H9 (cell line): ENCODE measurements at regions not wholly inside any gene's neighbourhood (a gene's known extent, or its start where the extent isn't known, plus 50 kb on each side); places are given as distances from the start of the nearest gene placed in this dataset.

Experiments used
- DNase-seq: peaks from one replicate; pipeline ENCODE4 v3.0.0-alpha.2; 2017
- H2AFZ ChIP-seq: one replicate; pipeline ENCODE4 v1.6.1; 2013; ENCODE audit warnings: mild to moderate bottlenecking, low read length, control low read depth, moderate library complexity
- H2AK5ac ChIP-seq: 2 replicates; pipeline ENCODE4 v1.6.1; 2013; ENCODE audit warnings: low read length, control low read depth, mixed read lengths; ENCODE audit not compliant: insufficient read length
- H2BK120ac ChIP-seq: one replicate; pipeline ENCODE4 v1.6.1; 2013; ENCODE audit warnings: low read depth, mild to moderate bottlenecking, low read length, control low read depth, inconsistent platforms; ENCODE audit not compliant: poor library complexity, severe bottlenecking
- H2BK12ac ChIP-seq: 2 replicates; pipeline ENCODE4 v1.6.1; 2013; ENCODE audit warnings: low read length, control low read depth, mixed read lengths, low read depth; ENCODE audit not compliant: insufficient read length
- H2BK15ac ChIP-seq: 2 replicates; pipeline ENCODE4 v1.6.1; 2013; ENCODE audit warnings: low read depth, low read length, control low read depth
- H2BK20ac ChIP-seq: one replicate; pipeline ENCODE4 v1.6.1; 2013; ENCODE audit warnings: low read depth, mild to moderate bottlenecking, low read length, control low read depth, inconsistent platforms; ENCODE audit not compliant: poor library complexity, severe bottlenecking
- H2BK5ac ChIP-seq: 2 replicates; pipeline ENCODE4 v1.6.1; 2013; ENCODE audit warnings: low read length, control low read depth, mixed read lengths; ENCODE audit not compliant: insufficient read length
- H3K14ac ChIP-seq: 2 replicates; pipeline ENCODE4 v1.6.1; 2013; ENCODE audit warnings: low read length, control low read depth; ENCODE audit not compliant: insufficient read depth
- H3K18ac ChIP-seq: 2 replicates; pipeline ENCODE4 v1.6.1; 2013; ENCODE audit warnings: low read depth, mild to moderate bottlenecking, mixed read lengths, low read length, control low read depth; ENCODE audit not compliant: insufficient read length
- H3K23ac ChIP-seq: 2 replicates; pipeline ENCODE4 v1.6.1; 2013; ENCODE audit warnings: low read length, control low read depth, mixed read lengths, low read depth; ENCODE audit not compliant: insufficient read length
- H3K23me2 ChIP-seq: 2 replicates; pipeline ENCODE4 v1.6.1; 2013; ENCODE audit warnings: low read depth, mild to moderate bottlenecking, mixed read lengths, low read length, control low read depth; ENCODE audit not compliant: insufficient read length, poor library complexity, severe bottlenecking
- H3K27ac ChIP-seq: 2 replicates; pipeline ENCODE4 v1.5.1; 2013; ENCODE audit warnings: low read length, control low read depth, mixed read lengths, low read depth; ENCODE audit not compliant: insufficient read length
- H3K27me3 ChIP-seq: 2 replicates; pipeline ENCODE4 v1.6.1; 2013; ENCODE audit warnings: low read length, control low read depth, inconsistent platforms; ENCODE audit not compliant: insufficient read depth
- H3K4ac ChIP-seq: 2 replicates; pipeline ENCODE4 v1.6.1; 2013; ENCODE audit warnings: low read depth, mild to moderate bottlenecking, control low read depth, inconsistent platforms, low read length, moderate library complexity
- H3K4me1 ChIP-seq: 2 replicates; pipeline ENCODE4 v1.6.1; 2013; ENCODE audit warnings: low read length, control low read depth, inconsistent platforms; ENCODE audit not compliant: insufficient read depth
- H3K4me2 ChIP-seq: 2 replicates; pipeline ENCODE4 v1.6.1; 2013; ENCODE audit warnings: low read length, control low read depth, mixed read lengths; ENCODE audit not compliant: insufficient read length, insufficient read depth
- H3K56ac ChIP-seq: 2 replicates; pipeline ENCODE4 v1.6.1; 2013; ENCODE audit warnings: low read depth, mild to moderate bottlenecking, mixed read lengths, low read length, control low read depth; ENCODE audit not compliant: insufficient read length
- H3K79me1 ChIP-seq: 2 replicates; pipeline ENCODE4 v1.6.1; 2013; ENCODE audit warnings: low read depth, mild to moderate bottlenecking, moderate library complexity, low read length, control low read depth, inconsistent platforms; ENCODE audit not compliant: insufficient read depth, poor library complexity, severe bottlenecking
- H3K79me2 ChIP-seq: 2 replicates; pipeline ENCODE4 v1.6.1; 2013; ENCODE audit warnings: low read length, control low read depth, inconsistent platforms; ENCODE audit not compliant: insufficient read depth
- H3K9ac ChIP-seq: 2 replicates; pipeline ENCODE4 v1.6.1; 2013; ENCODE audit warnings: low read length, control low read depth, mixed read lengths; ENCODE audit not compliant: insufficient read length; ENCODE audit errors: extremely low read depth
- H3K9me3 ChIP-seq: one replicate; pipeline ENCODE4 v1.6.1; 2013; ENCODE audit warnings: low read depth, low read length, inconsistent platforms; ENCODE audit not compliant: control insufficient read depth
- H3T11ph ChIP-seq: one replicate; pipeline ENCODE4 v1.6.1; 2013; ENCODE audit warnings: mild to moderate bottlenecking, low read length, control low read depth, inconsistent platforms
- H4K20me1 ChIP-seq: one replicate; pipeline ENCODE4 v1.6.1; 2013; ENCODE audit not compliant: control insufficient read depth, insufficient read length, insufficient read depth
- H4K5ac ChIP-seq: 2 replicates; pipeline ENCODE4 v1.6.1; 2013; ENCODE audit warnings: low read depth, mild to moderate bottlenecking, mixed read lengths, low read length, control low read depth; ENCODE audit not compliant: insufficient read length
- H4K8ac ChIP-seq: replicated peaks from 2 replicates; pipeline ENCODE4 v1.6.1; 2013; ENCODE audit warnings: low read length, control low read depth, mixed read lengths, low read depth; ENCODE audit not compliant: insufficient read length
- H4K91ac ChIP-seq: 2 replicates; pipeline ENCODE4 v1.6.1; 2013; ENCODE audit warnings: low read depth, mild to moderate bottlenecking, moderate library complexity, mixed read lengths, low read length, control low read depth; ENCODE audit not compliant: insufficient read length
- H3K27ac Mint-ChIP-seq, 3 experiments: 2 replicates in 2 of 3; 3 replicates in 1 of 3; pipeline ENCODE4 v1.8.0; 2020 to 2021; ENCODE audit warnings: mixed read lengths in 3 of 3, mild to moderate bottlenecking in 1 of 3, moderate library complexity in 1 of 3
- H3K27me3 Mint-ChIP-seq: 2 replicates; pipeline ENCODE4 v1.8.0; 2021; ENCODE audit warnings: low read depth, mild to moderate bottlenecking, moderate library complexity, mixed read lengths
- H3K36me3 Mint-ChIP-seq, 3 experiments: 2 replicates in 2 of 3; 3 replicates in 1 of 3; pipeline ENCODE4 v1.8.0; 2020 to 2021; ENCODE audit warnings: low read depth in 3 of 3, mixed read lengths in 3 of 3; ENCODE audit not compliant: insufficient read depth in 1 of 3
- H3K4me1 Mint-ChIP-seq, 2 experiments: 2 replicates each; pipeline ENCODE4 v1.8.0; 2020; ENCODE audit warnings: mixed read lengths in 2 of 2
- H3K4me3 Mint-ChIP-seq, 2 experiments: 2 replicates in 1 of 2; 3 replicates in 1 of 2; pipeline ENCODE4 v1.8.0; 2020 to 2021; ENCODE audit warnings: mild to moderate bottlenecking in 2 of 2, mixed read lengths in 2 of 2, moderate library complexity in 1 of 2
- H3K9me3 Mint-ChIP-seq, 2 experiments: 2 replicates in 1 of 2; 3 replicates in 1 of 2; pipeline ENCODE4 v1.8.0; 2020; ENCODE audit warnings: mild to moderate bottlenecking in 2 of 2, mixed read lengths in 2 of 2, moderate library complexity in 1 of 2
- CTCF ChIP-seq: fragments of 200-600 bp; sonication (generic); conservative IDR thresholded peaks from 3 replicates; pipeline ENCODE4 v1.8.0; 2021; ENCODE audit warnings: antibody characterized with exemption, mild to moderate bottlenecking
- WGBS: extraction: QIAGEN DNeasy Blood & Tissue Kit; methylation state at CpG from one replicate; pipeline ENCODE4 v1.1.7; 2013; ENCODE audit warnings: missing lambda C conversion rate, low lambda C conversion rate, mixed read lengths; ENCODE audit not compliant: insufficient read length; ENCODE audit errors: extremely low coverage; 5-methylcytosine and 5-hydroxymethylcytosine counted together

GRCh38 chr2:217420854-217421253 is 561.0 kb upstream of the TNP1 start:
- no peak overlapping the region for H2AK5ac ChIP-seq
- H4K8ac ChIP-seq: no peak overlapping the region
- H3K27ac Mint-ChIP-seq: no peak overlapping the region
- no peak overlapping the region for H3K23ac ChIP-seq
- H3K23me2 ChIP-seq: no peaks in the 10 kb centered on the region
- TF ChIP-seq CTCF: no peak
- H3K79me2 ChIP-seq: peaks cover 1% of the 10 kb centered on the region; the same call in 1 of the 2 replicates
- no peak overlapping the region for H3K9ac ChIP-seq
- H4K91ac ChIP-seq: no peak overlapping the region
- no peak overlapping the region for H3K4me3 Mint-ChIP-seq
- H3T11ph ChIP-seq: no peak overlapping the region
- H3K4me1 ChIP-seq: no peaks in the 10 kb centered on the region
- no peak overlapping the region for H2BK20ac ChIP-seq
- H4K20me1 ChIP-seq: no peaks in the 10 kb centered on the region
- H4K5ac ChIP-seq: no peak overlapping the region
- H2BK5ac ChIP-seq: no peak overlapping the region
- no peak overlapping the region for H2AFZ ChIP-seq
- H3K18ac ChIP-seq: no peak overlapping the region
- H2BK12ac ChIP-seq: no peak overlapping the region
- no peak overlapping the region for H3K56ac ChIP-seq
- H3K27ac ChIP-seq: no peak overlapping the region
- no peak overlapping the region for H3K4me2 ChIP-seq
- H3K36me3 Mint-ChIP-seq: no peaks in the 10 kb centered on the region
- H3K14ac ChIP-seq: no peak overlapping the region
- no peak for DNase-seq
- no peak overlapping the region for H2BK120ac ChIP-seq
- peaks cover 14% of the 10 kb centered on the region for H3K27me3 Mint-ChIP-seq
- no peaks in the 10 kb centered on the region for H3K4me1 Mint-ChIP-seq
- no peaks in the 10 kb centered on the region for H3K79me1 ChIP-seq
- no CpG with 5 or more reads among the region's 4 CpGs for WGBS
- no peak overlapping the region for H2BK15ac ChIP-seq
- no peaks in the 10 kb centered on the region for H3K9me3 ChIP-seq
- H3K27me3 ChIP-seq: no peaks in the 10 kb centered on the region
- no peaks in the 10 kb centered on the region for H3K9me3 Mint-ChIP-seq
- no peak overlapping the region for H3K4ac ChIP-seq
